Breast epithelium (tissue), 3 donors: ENCODE measurements at regions not wholly inside any gene's neighbourhood (a gene's known extent, or its start where the extent isn't known, plus 50 kb on each side); places are given as distances from the start of the nearest gene placed in this dataset.

Source experiments
- CTCF ChIP-seq, 3 donors: fragments of 450-650 bp; IDR thresholded peaks; one replicate each; pipeline ENCODE4 v1.5.1; 2016 to 2017; ENCODE audit warnings: antibody characterized with exemption in 3 of 3, mild to moderate bottlenecking in 3 of 3, moderate library complexity in 3 of 3
- POLR2AphosphoS5 ChIP-seq, 3 donors: sonication (generic); formaldehyde crosslinking; IDR thresholded peaks; one replicate each; pipeline ENCODE4 v1.6.1; 2017; ENCODE audit warnings: antibody characterized with exemption in 3 of 3

GRCh38 chr17:64732336-64733006, 70.4 kb upstream of the SMURF2 start:
- TF ChIP-seq CTCF (IDR thresholded peaks at IDR 0.05), result no peak
- TF ChIP-seq POLR2AphosphoS5 (IDR thresholded peaks at IDR 0.05), result no peak
